ENCODE measurements at regions not wholly inside any gene's neighbourhood (a gene's known extent, or its start where the extent isn't known, plus 50 kb on each side); places are given as distances from the start of the nearest gene placed in this dataset.

DNA sequence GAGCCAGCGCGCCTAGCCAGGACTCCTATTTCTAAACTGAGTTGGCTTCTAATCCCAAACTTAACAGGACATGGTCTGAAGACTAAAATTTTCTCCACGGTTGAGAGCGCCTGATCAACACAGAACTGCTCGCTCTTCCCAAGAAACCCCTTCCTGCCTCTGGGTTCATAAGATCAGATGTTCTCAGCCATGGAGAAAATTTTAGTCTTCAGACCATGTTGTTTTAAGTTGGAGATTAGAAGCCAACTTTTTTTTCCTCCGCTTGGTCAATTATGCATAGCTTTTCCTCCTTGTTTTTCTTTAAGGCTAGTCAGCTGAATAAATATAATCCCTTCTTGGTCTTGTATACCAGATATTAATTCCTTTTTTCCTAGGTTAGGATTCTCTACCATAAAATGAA is 356.6 kb upstream of the ADAMTS9 start:
- H3K27ac ChIP-seq (ENCODE audit: control insufficient read depth, insufficient read depth): no peak overlapping the region
- H3K4me2 ChIP-seq (ENCODE audit: control insufficient read depth, insufficient read depth): no peak overlapping the region
- WGBS (ENCODE audit: insufficient coverage, insufficient replicate concordance, low lambda C conversion rate, missing lambda C conversion rate): 87% methylated on average over 6 of the region's 6 CpGs
- ChIA-PET RAD21 (ENCODE audit: unreplicated experiment) (no interaction called here), POLR2A (no interaction called here), CTCF (no interaction called here), SMC1A (ENCODE audit: uncharacterized antibody, unreplicated experiment) (no interaction called here)
- H3K36me3 ChIP-seq (ENCODE audit: control insufficient read depth in 2 of 2, insufficient read depth in 2 of 2, low read length in 1 of 2): no peaks in the 10 kb centered on the region
- ATAC-seq: no peak
- no peaks in the 10 kb centered on the region for H3K27me3 ChIP-seq (replicated peaks in 1 of 2; ENCODE audit: control insufficient read depth in 2 of 2, insufficient read depth in 2 of 2, low read length in 1 of 2)
- in situ Hi-C loops (cut with MboI): no loop called here
- H4K20me1 ChIP-seq (ENCODE audit: control insufficient read depth, insufficient read depth): no peaks in the 10 kb centered on the region
- no peak overlapping the region for H2AFZ ChIP-seq (ENCODE audit: control insufficient read depth, low read depth, low read length)
- H3K4me3 ChIP-seq: no peak overlapping the region
- H3K9me3 ChIP-seq (replicated peaks; ENCODE audit: control insufficient read depth, insufficient read depth, low read length): no peaks in the 10 kb centered on the region
- FAIRE-seq: no peak
- no peak overlapping the region for H3K9ac ChIP-seq (ENCODE audit: control insufficient read depth, insufficient read depth, low read length)
- TF ChIP-seq POU2F2 (IDR thresholded peaks at IDR 0.05; ENCODE audit: borderline replicate concordance, low read depth, low read length) (no peak), MEF2A (IDR thresholded peaks at IDR 0.05; ENCODE audit: insufficient read depth, low read depth, low read length) (no peak), ZNF207 (IDR thresholded peaks at IDR 0.05; ENCODE audit: borderline replicate concordance) (no peak), NBN (IDR thresholded peaks at IDR 0.05) (no peak), CHD2 (IDR thresholded peaks at IDR 0.05; ENCODE audit: borderline replicate concordance, low read depth, low read length) (no peak), YY1 (IDR thresholded peaks at IDR 0.05; ENCODE audit: low read depth, low read length) (no peak), NFXL1 (IDR thresholded peaks at IDR 0.05; ENCODE audit: borderline replicate concordance) (no peak), TCF7 (IDR thresholded peaks at IDR 0.05; ENCODE audit: borderline replicate concordance) (no peak), ETV6 (conservative IDR thresholded peaks at IDR 0.05 in 1 of 2, IDR thresholded peaks at IDR 0.05 in 1 of 2; ENCODE audit: borderline replicate concordance in 1 of 2, low read depth in 1 of 2) (no peak)
- TF ChIP-seq, protein P1, sequence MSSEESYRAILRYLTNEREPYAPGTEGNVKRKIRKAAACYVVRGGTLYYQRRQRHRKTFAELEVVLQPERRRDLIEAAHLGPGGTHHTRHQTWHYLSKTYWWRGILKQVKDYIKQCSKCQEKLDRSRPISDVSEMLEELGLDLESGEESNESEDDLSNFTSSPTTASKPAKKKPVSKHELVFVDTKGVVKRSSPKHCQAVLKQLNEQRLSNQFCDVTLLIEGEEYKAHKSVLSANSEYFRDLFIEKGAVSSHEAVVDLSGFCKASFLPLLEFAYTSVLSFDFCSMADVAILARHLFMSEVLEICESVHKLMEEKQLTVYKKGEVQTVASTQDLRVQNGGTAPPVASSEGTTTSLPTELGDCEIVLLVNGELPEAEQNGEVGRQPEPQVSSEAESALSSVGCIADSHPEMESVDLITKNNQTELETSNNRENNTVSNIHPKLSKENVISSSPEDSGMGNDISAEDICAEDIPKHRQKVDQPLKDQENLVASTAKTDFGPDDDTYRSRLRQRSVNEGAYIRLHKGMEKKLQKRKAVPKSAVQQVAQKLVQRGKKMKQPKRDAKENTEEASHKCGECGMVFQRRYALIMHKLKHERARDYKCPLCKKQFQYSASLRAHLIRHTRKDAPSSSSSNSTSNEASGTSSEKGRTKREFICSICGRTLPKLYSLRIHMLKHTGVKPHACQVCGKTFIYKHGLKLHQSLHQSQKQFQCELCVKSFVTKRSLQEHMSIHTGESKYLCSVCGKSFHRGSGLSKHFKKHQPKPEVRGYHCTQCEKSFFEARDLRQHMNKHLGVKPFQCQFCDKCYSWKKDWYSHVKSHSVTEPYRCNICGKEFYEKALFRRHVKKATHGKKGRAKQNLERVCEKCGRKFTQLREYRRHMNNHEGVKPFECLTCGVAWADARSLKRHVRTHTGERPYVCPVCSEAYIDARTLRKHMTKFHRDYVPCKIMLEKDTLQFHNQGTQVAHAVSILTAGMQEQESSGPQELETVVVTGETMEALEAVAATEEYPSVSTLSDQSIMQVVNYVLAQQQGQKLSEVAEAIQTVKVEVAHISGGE (CRISPR knock-in tag; IDR thresholded peaks at IDR 0.05): no peak
- TF ChIP-seq, protein P2, sequence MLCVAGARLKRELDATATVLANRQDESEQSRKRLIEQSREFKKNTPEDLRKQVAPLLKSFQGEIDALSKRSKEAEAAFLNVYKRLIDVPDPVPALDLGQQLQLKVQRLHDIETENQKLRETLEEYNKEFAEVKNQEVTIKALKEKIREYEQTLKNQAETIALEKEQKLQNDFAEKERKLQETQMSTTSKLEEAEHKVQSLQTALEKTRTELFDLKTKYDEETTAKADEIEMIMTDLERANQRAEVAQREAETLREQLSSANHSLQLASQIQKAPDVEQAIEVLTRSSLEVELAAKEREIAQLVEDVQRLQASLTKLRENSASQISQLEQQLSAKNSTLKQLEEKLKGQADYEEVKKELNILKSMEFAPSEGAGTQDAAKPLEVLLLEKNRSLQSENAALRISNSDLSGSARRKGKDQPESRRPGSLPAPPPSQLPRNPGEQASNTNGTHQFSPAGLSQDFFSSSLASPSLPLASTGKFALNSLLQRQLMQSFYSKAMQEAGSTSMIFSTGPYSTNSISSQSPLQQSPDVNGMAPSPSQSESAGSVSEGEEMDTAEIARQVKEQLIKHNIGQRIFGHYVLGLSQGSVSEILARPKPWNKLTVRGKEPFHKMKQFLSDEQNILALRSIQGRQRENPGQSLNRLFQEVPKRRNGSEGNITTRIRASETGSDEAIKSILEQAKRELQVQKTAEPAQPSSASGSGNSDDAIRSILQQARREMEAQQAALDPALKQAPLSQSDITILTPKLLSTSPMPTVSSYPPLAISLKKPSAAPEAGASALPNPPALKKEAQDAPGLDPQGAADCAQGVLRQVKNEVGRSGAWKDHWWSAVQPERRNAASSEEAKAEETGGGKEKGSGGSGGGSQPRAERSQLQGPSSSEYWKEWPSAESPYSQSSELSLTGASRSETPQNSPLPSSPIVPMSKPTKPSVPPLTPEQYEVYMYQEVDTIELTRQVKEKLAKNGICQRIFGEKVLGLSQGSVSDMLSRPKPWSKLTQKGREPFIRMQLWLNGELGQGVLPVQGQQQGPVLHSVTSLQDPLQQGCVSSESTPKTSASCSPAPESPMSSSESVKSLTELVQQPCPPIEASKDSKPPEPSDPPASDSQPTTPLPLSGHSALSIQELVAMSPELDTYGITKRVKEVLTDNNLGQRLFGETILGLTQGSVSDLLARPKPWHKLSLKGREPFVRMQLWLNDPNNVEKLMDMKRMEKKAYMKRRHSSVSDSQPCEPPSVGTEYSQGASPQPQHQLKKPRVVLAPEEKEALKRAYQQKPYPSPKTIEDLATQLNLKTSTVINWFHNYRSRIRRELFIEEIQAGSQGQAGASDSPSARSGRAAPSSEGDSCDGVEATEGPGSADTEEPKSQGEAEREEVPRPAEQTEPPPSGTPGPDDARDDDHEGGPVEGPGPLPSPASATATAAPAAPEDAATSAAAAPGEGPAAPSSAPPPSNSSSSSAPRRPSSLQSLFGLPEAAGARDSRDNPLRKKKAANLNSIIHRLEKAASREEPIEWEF (IDR thresholded peaks at IDR 0.05; ENCODE audit: insufficient replicate concordance, low read depth, low read length): no peak
- TF ChIP-seq, protein P3, sequence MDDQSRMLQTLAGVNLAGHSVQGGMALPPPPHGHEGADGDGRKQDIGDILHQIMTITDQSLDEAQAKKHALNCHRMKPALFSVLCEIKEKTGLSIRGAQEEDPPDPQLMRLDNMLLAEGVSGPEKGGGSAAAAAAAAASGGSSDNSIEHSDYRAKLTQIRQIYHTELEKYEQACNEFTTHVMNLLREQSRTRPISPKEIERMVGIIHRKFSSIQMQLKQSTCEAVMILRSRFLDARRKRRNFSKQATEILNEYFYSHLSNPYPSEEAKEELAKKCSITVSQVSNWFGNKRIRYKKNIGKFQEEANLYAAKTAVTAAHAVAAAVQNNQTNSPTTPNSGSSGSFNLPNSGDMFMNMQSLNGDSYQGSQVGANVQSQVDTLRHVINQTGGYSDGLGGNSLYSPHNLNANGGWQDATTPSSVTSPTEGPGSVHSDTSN (IDR thresholded peaks at IDR 0.05; ENCODE audit: insufficient replicate concordance, low read depth, low read length): no peak
- no peaks in the 10 kb centered on the region for H3K4me1 ChIP-seq (ENCODE audit: control insufficient read depth, insufficient read depth, low read length)
- H3K79me2 ChIP-seq (ENCODE audit: control insufficient read depth, insufficient read depth, low read length): no peaks in the 10 kb centered on the region
- DNase-seq (ENCODE audit: low read depth, low spot score): no peak
- no TSS peak for BruUV-seq (replicated peaks)
- intact Hi-C loops (cut with micrococcal nuclease; ENCODE audit: unreplicated experiment): no loop called here

Data from GM12878 (cell line).